HG03066 (cell line): ENCODE measurements at regions not wholly inside any gene's neighbourhood (a gene's known extent, or its start where the extent isn't known, plus 50 kb on each side); places are given as distances from the start of the nearest gene placed in this dataset.
"Not testable (repeated sequence)": the region's sequence is repeated elsewhere in the genome, so short reads cannot be mapped to it uniquely, and the experiment has no call there.

Experiments
- ATAC-seq: cut with Tn5 transposase; IDR thresholded peaks from one replicate; pipeline ENCODE4 v1.9.1; 2021; ENCODE audit warnings: low read depth; ENCODE audit not compliant: unreplicated experiment

- no peak for ATAC-seq
These were observed 139.6 kb downstream of the MYLK4 start for GRCh38 chr6:2611092-2611491.

DNA sequence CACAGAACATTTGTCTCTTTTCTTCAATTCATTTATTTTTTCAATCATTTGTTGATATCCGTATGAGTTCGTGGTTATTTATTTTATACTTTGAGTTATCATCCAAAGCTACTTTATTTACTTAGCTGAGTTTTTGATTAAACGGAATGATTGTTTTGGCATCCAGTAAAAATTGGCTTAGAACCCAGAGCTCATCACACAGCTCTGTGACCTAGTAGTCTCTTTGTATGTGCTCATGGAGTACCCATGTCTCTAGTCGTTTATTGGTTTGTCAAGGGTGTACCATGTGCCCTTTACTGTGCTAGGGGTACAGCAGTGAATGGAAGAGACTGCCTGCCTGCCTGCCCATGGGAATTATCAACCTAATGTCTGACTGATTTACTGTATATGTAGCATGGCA is 142.2 kb downstream of the MYLK4 start:
- ATAC-seq, result no peak

GRCh38 chr6:2600363-2600762 is 150.4 kb downstream of the MYLK4 start:
- ATAC-seq, result no peak

DNA sequence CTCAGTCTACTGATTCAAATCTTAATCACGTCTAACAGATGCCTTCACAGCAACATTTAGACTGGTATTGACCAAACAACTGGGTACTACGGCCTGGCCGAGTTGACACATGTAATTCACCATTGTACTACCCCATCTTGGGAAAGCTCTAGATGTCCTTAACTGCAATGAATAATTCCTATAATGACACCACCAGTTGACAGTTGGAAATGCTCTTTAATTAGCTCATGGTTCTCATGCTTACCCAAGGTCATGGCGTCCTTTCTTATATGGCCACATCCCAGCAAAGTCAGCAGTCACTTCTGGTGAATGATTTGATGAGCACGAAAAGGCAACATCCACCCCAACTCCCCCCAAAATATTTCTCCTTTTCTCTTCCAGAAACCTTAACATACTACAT is 150.9 kb downstream of the MYLK4 start:
- no peak for ATAC-seq

DNA sequence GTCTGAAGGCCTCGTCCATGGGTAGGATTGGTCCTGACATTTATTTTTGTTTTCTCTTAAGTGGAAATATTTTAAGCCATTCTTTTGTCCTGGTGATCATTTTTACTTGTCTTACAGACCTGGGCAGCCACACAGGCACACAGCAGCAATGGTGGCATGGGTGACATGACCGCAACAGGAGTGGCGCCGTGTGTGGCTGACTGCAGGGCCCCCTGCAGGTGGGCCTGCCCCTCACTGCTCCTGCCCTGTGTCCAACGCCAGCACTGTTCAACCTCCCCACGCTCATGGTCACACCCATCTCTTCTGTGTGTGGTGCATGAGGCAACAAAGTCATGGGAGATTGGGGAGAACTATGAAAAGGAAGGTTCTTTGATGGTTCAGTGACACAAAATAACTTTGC is 151.9 kb downstream of the MYLK4 start:
- ATAC-seq, result no peak

DNA sequence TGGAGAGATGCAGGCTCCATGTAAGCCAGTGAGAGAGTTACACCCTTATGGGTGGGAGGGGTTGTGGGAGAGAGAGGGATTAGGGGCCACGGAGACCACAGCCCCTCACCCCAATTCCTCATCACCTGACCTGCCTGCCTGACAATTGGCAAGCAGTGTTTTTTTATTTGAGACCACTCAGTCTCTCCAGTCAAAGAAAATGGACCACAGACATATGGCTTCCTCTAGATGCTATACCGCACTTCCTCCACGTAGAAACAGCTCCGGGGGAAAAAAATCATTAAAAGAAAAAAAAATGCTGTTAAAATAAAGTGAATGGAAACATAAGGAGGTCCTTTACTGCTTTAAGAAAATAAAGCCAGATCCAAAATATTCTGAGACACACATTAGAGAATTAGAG is 152.7 kb downstream of the MYLK4 start:
- no peak for ATAC-seq

DNA sequence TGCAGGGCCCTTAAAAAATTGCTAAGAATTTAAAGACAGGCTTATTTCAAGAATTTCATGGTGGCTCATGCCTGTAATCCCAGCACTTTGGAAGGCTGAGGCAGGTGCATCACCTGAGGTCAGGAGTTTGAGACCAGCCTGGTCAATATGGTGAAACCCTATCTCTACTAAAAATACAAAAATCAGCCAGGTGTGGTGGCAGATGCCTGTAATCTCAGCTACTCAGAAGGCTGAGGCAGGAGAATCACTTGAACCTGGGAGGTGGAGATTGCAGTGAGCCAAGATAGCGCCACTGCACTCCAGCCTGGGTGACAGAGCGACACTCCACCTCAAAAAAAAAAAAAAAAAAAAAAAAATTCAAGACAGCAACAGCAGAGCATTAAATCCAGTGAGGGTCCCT is 153.3 kb downstream of the MYLK4 start:
- ATAC-seq, result not testable (repeated sequence)

- no peak for ATAC-seq
These were observed 154.5 kb downstream of the MYLK4 start for GRCh38 chr6:2596222-2596621.

- no peak for ATAC-seq
These were observed 155.9 kb downstream of the MYLK4 start for GRCh38 chr6:2594868-2595267.

- ATAC-seq, result no peak
These were observed 157.6 kb downstream of the MYLK4 start for GRCh38 chr6:2593167-2593566.

DNA sequence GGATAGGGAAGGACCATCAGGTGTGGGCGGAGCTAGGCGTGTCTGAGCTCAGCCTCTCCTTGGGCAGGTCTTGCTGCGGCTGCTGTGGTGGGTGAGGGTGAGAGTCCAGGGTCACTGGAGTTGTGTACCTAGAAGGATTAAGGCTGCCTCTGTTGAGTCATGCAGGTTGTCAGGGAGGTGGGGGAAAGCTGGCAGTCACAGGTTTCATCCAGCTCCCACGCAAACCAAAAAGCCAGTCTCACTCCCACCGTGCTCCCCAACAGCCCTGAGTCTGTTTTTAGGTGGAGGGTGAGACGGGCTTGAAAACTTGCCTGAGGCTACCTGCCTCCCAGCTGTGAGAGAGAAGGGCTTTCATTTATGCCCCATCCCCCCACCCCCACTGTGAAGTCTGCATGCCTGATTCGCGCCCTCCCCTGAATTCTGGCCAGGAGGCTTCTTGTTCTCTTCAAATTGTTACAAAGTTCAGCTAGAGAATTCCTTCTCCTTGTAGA is 161.5 kb downstream of the MYLK4 start:
- ATAC-seq, result no peak

- ATAC-seq, result no peak
These were observed 167.3 kb downstream of the MYLK4 start for GRCh38 chr6:2583459-2583858.

- ATAC-seq, result no peak
These were observed 168.5 kb downstream of the MYLK4 start for GRCh38 chr6:2582268-2582667.

DNA sequence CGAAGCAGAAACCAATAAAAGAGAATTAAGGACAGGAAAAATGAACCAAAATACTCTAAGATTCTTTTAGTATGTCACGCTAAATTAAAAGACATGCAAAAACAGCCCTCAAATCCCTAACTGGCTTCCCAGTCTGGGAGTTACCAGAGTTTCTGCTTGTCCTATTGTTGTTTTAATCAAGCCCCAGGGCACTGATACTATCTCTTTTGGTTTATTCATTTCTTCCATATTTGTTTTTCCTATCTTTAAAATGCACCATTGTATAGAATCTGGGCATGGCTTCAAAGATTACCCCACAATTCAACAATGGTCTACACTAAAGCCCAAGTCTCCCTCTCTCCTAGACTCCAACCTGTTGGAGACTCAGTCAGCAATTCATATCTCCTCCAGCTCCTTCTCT is 169.1 kb downstream of the MYLK4 start:
- ATAC-seq, result no peak

DNA sequence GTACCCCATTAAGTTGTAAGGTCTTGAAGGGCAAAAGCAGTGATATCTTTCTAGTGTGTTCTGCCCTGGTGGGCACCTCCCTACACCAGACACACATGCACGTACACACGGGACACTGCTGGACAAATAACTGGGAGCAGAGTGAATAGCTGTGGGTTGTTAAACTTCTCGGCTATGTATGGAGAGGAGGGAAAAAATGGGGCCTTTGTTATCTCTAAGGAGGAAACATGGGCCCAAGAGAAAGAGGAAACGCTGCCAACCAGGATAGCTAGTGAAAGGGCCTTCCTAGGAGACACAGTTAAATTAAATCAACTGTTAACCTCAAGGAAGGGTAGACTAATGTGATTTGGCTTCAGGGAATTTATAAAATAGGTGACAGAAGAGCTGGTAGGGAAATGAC is 169.7 kb downstream of the MYLK4 start:
- ATAC-seq, result no peak

DNA sequence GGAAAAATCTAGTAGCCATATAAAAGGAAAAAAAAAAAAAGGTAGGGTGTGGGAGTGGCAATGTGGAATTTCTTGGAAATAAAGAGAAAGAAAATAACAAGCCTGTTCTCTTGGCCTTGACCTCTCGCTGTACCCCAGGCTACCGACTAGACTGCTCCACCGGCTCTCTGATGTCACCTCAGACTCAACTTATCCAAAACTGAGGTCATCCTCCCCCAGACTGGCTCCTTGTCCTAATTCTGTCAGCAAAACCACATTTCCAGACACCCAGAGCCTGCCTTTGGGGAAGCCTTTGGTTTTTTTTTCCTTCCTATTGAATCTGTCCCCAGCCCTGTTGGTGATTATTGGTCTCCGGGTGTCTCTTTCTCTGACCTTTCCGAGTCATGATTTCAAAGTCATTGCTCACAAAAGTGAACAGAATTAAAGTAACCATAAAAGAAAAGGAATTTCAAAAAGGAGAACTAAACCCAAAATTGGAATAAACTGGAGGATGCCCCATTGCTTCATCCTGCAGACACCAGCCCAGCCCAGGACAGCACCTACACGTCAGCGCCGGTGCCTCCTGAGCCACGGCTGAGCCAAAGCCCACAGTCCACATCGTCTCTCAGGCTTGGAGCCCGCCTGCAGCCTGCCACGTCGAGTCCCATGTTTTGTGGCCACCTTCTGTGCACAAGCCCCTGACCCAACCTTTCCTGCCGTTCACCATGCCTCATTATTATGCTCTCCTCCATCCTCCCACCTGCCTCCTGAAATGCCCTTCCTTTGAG is 170.7 kb downstream of the MYLK4 start:
- ATAC-seq, result no peak

DNA sequence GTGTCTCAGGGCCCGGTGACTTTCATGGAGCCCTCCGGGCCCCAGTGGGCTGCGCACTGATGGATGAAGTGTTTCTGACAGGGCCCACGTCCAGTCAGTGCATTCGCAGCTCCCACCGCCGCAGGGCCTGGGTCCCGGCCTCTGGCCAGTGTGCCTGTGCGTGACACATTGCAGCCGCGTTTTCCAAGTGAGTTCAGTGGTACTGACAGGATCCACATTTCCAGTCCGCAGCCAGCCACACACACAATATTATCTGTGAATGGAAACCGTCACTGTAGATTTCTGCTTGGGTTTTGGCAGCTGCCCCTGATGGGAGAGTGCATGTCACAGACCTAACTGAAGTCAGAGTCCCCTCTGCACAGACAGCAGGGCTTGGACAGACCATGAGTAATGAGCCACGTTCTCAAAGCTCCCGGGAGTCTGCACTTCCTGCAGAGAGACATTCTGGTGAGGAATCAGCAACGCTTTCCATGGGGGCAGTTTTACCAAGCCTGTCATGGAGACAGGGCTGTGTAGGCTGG is 171.4 kb downstream of the MYLK4 start:
- no peak for ATAC-seq

DNA sequence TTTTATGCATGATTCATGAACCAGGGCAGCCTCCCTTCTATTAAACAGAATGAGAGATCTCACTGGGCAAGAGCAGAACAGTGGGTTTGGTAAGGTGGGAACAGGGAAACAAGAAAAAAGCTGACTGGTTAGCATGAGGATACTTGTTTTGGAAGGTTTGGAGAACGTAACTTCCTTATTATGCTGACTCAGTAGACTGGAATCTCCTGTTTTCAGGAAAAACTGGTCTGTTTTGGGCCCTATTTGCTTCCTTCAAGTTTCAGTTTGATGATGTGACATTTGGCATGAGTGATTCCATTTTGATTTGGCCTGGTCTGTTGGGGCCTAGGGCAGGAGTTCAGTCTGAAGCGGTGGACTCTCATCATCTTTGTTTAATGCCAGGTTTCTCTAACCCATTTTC is 172.0 kb downstream of the MYLK4 start:
- no peak for ATAC-seq

DNA sequence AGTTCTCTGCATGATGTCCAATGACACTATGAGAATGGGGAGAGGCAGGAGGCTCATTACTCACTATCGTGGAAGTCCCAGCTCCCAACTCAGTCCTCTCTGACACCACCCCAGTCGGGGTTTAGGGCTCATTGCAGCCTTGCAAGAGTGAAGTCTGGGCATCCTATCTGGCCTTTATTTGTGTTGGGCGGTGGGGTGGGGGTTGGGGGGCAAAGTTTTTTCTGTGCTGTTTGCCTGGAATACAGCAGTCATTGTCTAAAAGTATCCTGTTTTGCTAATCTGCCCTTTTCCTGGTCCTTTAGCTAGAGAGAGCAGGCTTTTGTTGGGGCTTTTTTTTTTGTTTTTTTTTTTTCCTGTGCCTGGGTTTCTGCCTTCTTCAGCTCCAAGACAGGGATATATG is 174.2 kb downstream of the MYLK4 start:
- ATAC-seq, result no peak

DNA sequence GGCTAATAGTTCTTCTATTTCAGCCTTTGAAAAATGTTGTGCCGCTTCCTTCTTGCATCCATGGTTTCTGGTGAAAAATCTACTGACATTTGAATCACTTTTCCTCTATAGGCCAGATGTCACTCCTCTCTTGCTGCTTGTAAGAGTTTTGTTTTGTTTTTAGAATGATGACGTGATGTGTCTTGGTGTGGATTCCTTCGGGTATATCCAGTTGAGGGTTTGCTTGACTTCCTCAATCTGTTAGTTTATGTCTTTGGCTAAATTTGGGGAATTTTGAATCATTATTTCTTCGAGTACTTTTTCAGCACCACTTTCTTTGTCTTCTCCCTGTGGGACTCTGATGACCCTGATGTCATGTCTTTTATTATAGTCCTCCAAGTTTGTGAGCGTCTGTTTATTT is 175.5 kb downstream of the MYLK4 start:
- ATAC-seq, result no peak

- not testable (repeated sequence) for ATAC-seq
These were observed 181.3 kb downstream of the MYLK4 start for GRCh38 chr6:2569420-2569819.

DNA sequence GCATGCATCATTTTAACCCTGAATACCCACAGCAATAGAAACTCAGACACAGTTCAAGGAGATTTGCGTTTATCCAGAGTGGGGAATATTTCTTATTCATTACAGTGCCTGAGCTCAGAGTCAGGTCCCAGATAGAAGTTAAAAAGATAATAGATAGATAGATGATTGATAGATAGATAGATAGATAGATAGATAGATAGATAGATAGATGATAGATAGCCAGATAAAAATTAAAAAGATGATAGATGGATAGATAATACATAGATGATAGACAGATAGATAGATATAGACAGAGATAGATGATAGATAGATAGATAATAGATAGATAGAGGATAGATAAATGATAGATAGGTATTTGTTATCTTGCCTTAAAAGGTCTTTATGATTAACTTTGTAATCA is 184.7 kb downstream of the MYLK4 start:
- ATAC-seq, result no peak
